ENCODE measurements at regions not wholly inside any gene's neighbourhood (a gene's known extent, or its start where the extent isn't known, plus 50 kb on each side); places are given as distances from the start of the nearest gene placed in this dataset.

DNA sequence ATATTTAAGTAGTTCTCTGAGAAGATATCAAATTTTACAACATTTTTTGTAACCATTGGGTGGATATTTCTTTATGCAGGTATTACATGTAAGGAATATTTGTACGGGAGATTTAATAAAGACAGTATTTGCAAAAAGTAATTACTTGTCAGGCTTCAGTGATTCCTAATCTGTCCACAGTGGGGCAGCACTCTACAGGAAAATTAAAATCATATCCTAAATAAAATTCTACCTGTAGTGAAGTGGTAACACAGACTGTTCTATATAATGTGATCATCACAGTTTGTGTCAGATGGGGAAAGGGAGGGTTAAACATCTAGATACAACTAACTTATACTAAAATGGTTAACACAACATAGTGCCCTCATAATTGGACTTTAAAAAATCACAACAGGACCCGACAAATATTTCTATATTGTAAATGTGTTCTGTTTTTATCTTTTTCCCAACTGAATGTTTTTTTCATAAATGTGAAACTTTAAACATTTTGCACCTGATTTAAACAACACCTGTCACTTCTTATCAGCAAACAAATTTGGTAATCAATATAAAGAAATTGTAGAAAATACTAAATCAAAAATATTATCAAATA is 145.6 kb upstream of the MANEA start:
- no peak overlapping the region for H3K27ac Mint-ChIP-seq
- H3K9me3 Mint-ChIP-seq: no peaks in the 10 kb centered on the region
- H3K36me3 Mint-ChIP-seq (ENCODE audit: insufficient read depth in 2 of 2): no peaks in the 10 kb centered on the region
- H3K4me3 Mint-ChIP-seq: no peak overlapping the region
- ATAC-seq (replicated peaks in 1 of 2) (no peak), DNase-seq (peak; percentile 12 to 13)
- H3K4me1 Mint-ChIP-seq (ENCODE audit: low read depth): no peaks in the 10 kb centered on the region
- peaks cover 7% of the 10 kb centered on the region for H3K27me3 Mint-ChIP-seq (ENCODE audit: low read depth)

DNA sequence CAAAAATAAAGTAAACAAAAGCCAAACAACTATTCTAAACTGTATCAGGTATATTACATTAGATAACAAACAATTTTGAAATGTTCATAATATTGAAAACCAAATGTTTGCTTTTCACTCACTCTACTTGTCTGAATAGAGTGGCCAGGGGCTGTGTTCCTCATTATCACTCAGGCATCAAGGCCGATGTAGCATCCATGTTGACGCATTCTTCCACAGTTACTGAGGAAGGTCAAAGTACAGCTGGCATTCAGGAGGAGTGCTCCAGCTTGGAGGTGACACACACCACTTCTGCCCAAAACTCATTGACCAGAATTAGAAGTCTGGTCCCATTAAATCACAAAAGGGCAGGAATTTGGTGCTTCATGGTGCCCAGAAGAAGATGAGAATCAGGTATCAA is 137.6 kb upstream of the MANEA start:
- Mint-ChIP-seq H3K4me1 (ENCODE audit: low read depth) (no peaks in the 10 kb centered on the region), H3K36me3 (ENCODE audit: insufficient read depth in 2 of 2) (no peaks in the 10 kb centered on the region), H3K9me3 (no peaks in the 10 kb centered on the region), H3K27ac (no peak overlapping the region), H3K27me3 (ENCODE audit: low read depth) (no peaks in the 10 kb centered on the region), H3K4me3 (no peak overlapping the region)
- no peak for DNase-seq
- no peak for ATAC-seq (replicated peaks in 1 of 2)

DNA sequence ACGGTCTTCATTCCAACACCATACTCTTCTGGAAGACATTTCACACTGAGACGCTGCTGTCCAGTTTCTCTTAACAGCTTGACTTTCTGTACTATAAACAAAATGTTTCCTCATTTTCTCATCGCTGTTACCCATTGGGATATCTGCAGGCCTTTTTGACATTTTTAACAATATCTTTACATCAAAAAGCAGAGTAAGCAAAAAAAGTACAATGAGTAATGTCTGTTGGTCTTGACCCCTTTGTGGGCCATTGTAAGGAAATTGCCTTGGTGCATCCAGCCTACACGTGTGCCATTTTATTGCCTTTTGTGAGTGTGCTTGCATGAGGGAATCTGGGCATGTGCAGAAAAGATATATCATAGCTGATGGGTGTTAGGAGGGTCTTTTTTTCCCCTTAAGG is 129.1 kb upstream of the MANEA start:
- Mint-ChIP-seq H3K27me3 (ENCODE audit: low read depth) (no peaks in the 10 kb centered on the region), H3K36me3 (ENCODE audit: insufficient read depth in 2 of 2) (peaks cover 0 to 1% of the 10 kb centered on the region in 2 donors), H3K9me3 (peaks cover 0 to 5% of the 10 kb centered on the region in 2 donors), H3K27ac (no peak overlapping the region), H3K4me3 (no peak overlapping the region), H3K4me1 (ENCODE audit: low read depth) (no peaks in the 10 kb centered on the region)
- ATAC-seq (replicated peaks in 1 of 2) (no peak), DNase-seq (no peak)

DNA sequence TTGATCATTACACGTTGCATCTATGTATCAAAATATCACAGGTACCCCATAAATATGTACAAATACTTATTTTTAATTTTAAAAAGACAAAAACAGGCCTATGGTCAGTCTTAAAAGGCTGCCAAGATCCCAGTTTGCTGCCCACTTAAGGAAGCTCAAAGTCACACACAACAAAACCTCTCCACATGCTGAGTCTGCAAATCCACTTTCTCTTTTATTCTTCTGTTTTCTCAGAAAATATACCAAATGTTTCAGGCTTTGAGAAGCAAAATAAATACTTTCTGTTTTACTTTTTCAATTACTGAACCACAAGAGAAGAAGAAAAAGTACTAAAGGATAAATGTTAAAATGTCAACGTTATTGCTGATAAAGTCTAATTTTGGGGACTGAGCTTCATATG is 107.8 kb upstream of the MANEA start:
- H3K36me3 Mint-ChIP-seq (ENCODE audit: insufficient read depth in 2 of 2): no peaks in the 10 kb centered on the region
- DNase-seq (no peak), ATAC-seq (replicated peaks in 1 of 2) (no peak)
- no peaks in the 10 kb centered on the region for H3K27me3 Mint-ChIP-seq (ENCODE audit: low read depth)
- no peak overlapping the region for H3K4me3 Mint-ChIP-seq
- no peaks in the 10 kb centered on the region for H3K9me3 Mint-ChIP-seq
- H3K27ac Mint-ChIP-seq: no peak overlapping the region
- no peaks in the 10 kb centered on the region for H3K4me1 Mint-ChIP-seq (ENCODE audit: low read depth)

DNA sequence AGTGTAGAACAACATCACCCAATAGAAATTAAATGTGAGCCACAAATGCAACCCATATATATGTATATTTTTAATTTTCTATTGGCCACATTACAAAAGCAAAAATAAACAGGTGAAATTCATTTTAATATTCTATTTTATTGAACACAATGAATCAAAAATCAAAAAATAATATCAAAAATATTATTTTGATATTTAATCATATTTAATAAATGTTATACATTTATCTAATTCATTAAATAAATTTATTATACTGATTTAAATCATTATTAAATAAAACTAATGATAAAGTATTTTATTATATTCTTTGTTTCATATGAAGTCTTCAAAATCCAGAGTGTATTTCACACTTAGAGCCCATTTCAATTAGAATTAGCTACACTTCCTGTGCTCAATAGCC is 98.4 kb upstream of the MANEA start:
- peaks cover 0 to 1% of the 10 kb centered on the region in 2 donors for H3K36me3 Mint-ChIP-seq (ENCODE audit: insufficient read depth in 2 of 2)
- H3K4me3 Mint-ChIP-seq: no peak overlapping the region
- ATAC-seq (replicated peaks in 1 of 2): no peak
- H3K9me3 Mint-ChIP-seq: no peaks in the 10 kb centered on the region
- DNase-seq: no peak
- H3K4me1 Mint-ChIP-seq (ENCODE audit: low read depth): no peaks in the 10 kb centered on the region
- H3K27ac Mint-ChIP-seq: no peak overlapping the region
- H3K27me3 Mint-ChIP-seq (ENCODE audit: low read depth): no peaks in the 10 kb centered on the region

DNA sequence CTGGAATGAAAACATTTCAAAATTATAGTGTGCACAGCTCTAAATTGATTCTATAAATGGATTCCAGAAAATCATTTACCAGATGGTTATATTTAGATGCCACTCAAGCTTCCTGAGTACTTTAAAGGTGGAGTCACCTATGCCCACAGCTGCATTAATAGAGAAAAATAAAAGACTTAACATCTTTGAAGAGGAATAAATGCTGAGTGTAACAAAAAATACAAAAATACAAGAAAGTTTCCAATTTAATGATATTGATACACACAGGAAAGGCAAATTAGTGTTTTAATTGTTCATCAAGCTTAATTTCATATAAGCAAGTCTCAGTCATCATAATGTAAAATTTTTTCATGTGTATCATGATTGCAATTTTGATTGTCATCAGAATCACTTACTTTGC is 89.5 kb upstream of the MANEA start:
- ATAC-seq (replicated peaks in 1 of 2) (no peak), DNase-seq (no peak)
- no peak overlapping the region for H3K4me3 Mint-ChIP-seq
- no peak overlapping the region for H3K27ac Mint-ChIP-seq
- H3K27me3 Mint-ChIP-seq (ENCODE audit: low read depth): peaks cover 4% of the 10 kb centered on the region
- no peaks in the 10 kb centered on the region for H3K9me3 Mint-ChIP-seq
- no peaks in the 10 kb centered on the region for H3K4me1 Mint-ChIP-seq (ENCODE audit: low read depth)
- no peaks in the 10 kb centered on the region for H3K36me3 Mint-ChIP-seq (ENCODE audit: insufficient read depth in 2 of 2)

DNA sequence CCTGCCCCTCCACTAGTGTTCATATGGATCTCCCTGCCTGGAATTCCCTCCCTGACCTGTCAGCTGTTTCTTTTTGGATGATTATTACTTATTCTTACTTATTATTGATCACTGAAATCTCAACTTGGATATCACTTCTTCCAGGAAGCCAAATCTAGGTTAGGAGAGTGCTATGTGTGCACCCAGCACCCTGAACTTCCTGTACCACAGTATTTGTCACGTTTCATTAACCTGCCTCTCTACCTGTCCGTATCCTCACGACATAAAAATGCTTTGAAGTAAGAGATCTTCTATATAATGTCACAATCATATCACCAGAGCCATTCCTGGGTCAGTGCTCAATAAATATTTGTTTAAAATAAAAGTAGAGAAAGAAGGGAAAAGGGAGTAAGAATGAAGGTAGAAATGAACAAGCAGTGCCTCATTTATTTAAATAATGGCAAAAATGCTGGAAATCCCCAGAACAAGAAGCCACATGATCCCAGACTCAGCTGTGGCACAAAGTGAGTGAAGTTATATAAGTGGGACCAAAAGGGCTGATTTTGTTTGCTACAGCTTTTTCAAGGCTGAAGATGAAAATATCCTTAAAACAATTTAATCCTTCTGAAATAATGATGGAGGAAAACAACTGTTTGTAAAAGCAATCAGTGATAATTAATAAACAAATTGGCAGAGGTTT is 88.0 kb upstream of the MANEA start:
- DNase-seq: no peak
- H3K4me1 Mint-ChIP-seq (ENCODE audit: low read depth): no peaks in the 10 kb centered on the region
- no peak for ATAC-seq (replicated peaks in 1 of 2)
- H3K9me3 Mint-ChIP-seq: no peaks in the 10 kb centered on the region
- H3K4me3 Mint-ChIP-seq: peak overlapping the region in 1 of 2 donors; percentile 26
- H3K27ac Mint-ChIP-seq: peak overlapping the region; percentile 30
- no peaks in the 10 kb centered on the region for H3K36me3 Mint-ChIP-seq (ENCODE audit: insufficient read depth in 2 of 2)
- peaks cover 4% of the 10 kb centered on the region for H3K27me3 Mint-ChIP-seq (ENCODE audit: low read depth)

DNA sequence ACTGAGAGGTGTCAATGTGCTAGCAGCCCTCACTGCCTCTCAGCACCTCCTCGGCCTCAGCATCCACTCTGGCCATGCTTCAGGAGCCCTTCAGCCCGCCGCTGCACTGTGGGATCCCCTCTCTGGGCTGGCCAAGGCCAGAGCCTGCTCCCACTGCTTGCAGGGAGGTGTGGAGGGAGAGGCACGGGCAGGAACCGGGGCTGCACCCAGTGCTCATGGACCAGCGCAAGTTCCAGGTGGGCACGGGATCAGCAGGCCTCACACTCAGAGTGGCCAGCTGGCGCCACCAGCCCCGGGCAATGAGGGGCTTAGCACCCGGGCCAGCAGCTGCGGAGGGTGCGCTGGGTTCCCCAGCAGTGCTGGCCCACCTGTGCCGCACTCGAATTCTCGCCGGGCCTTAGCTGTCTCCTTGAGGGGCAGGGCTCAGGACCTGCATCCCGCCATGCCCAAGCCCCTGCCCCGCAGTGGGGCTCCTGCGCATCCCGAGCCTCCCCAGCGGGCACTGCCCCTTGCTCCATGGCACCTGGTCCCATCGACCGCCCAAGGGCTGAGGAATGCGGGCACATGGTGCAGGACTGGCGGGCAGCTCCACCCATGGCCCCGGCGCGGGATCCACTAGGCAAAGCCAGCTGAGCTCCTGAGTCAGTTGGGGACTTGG is 80.4 kb upstream of the MANEA start:
- H3K4me1 Mint-ChIP-seq (ENCODE audit: low read depth): no peaks in the 10 kb centered on the region
- H3K4me3 Mint-ChIP-seq: no peak overlapping the region
- ATAC-seq (replicated peaks in 1 of 2): no peak
- H3K36me3 Mint-ChIP-seq (ENCODE audit: insufficient read depth in 2 of 2): no peaks in the 10 kb centered on the region
- H3K27ac Mint-ChIP-seq: no peak overlapping the region
- H3K9me3 Mint-ChIP-seq: peaks cover 0 to 3% of the 10 kb centered on the region in 2 donors
- no peak for DNase-seq
- no peaks in the 10 kb centered on the region for H3K27me3 Mint-ChIP-seq (ENCODE audit: low read depth)

DNA sequence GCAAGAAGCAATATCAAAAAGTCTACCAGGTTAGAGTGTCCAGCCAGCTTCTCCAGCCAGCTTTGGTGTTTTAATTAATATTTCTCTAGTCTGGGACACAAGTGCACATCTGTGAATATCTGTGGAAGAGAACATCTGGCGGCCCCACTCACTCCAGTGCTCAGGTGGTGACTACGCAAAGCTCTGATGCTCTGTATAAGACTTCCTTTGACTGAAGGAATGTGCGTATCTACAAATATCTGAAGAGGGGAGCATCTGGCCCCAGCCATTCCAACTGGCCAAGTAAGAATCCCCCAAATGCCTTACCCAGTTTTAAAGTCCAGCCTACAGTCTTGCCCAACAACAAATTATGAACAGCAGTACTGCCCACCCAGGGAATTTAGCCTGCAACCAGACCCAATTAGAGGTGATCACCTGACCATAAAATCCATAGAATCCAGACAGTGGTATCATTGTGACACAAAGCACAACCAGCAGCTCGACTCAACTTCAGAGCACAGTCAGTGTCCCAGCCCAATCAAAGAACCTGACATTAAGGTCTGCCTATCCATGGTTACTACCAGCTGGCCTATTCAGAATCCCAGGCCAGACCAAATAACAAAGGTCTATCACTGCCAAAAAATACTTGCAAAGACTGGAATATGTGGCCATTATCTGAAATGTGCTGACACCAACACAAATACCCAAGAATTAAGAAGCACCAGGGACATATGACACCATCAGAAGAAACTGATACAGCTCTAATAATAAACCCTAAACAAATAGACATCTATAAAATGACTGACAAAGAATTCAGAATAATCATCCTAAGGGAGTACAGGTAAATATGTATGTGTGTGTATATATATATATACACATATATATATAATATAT is 76.1 kb upstream of the MANEA start:
- Mint-ChIP-seq H3K4me3 (no peak overlapping the region), H3K9me3 (peaks cover 3 to 7% of the 10 kb centered on the region in 2 donors), H3K36me3 (ENCODE audit: insufficient read depth in 2 of 2) (peaks cover 0 to 5% of the 10 kb centered on the region in 2 donors), H3K27me3 (ENCODE audit: low read depth) (no peaks in the 10 kb centered on the region), H3K4me1 (ENCODE audit: low read depth) (no peaks in the 10 kb centered on the region), H3K27ac (no peak overlapping the region)
- ATAC-seq (replicated peaks in 1 of 2) (peak in 1 of 2 donors; percentile 55), DNase-seq (no peak)

DNA sequence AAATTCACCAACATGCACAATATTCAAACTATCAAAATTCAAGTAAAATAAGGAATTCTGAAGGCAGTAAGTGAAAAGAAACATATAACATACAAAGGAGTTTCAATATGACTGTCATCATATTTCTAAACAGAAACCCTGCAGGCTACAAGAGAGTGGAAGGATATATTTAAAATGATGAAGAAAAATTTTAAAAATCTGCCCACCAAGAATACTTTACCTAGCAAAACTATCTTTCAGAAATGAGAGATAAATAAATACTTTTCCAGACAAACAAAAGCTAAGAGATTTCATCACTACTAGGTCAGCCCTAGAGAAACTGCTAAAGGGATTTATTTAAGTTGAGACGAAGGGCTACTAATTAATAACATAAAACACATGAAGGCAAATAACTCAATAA is 73.8 kb upstream of the MANEA start:
- Mint-ChIP-seq H3K4me3 (no peak overlapping the region), H3K27me3 (ENCODE audit: low read depth) (no peaks in the 10 kb centered on the region), H3K4me1 (ENCODE audit: low read depth) (no peaks in the 10 kb centered on the region), H3K9me3 (peaks cover 3 to 4% of the 10 kb centered on the region in 2 donors), H3K27ac (no peak overlapping the region), H3K36me3 (ENCODE audit: insufficient read depth in 2 of 2) (peaks cover 0 to 5% of the 10 kb centered on the region in 2 donors)
- no peak for ATAC-seq (replicated peaks in 1 of 2)
- no peak for DNase-seq

DNA sequence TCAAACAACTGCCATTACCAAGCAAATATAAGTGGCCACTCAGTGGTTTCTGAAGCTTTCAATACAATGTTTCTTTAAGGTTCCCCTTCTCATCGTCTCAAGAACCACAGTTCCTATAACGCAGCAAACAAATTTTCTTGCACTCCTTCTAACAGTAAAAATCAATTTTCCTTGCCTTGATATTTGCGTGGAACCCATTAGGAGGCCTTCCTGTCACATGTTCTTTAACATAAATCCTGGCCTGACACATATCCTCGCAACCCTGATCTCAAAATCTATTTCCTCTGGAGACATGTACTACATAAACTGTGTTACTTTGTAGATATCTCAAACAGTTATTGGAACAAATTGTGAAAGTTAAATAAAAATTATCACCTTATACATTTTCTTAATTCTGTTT is 65.9 kb upstream of the MANEA start:
- H3K4me1 Mint-ChIP-seq (ENCODE audit: low read depth): no peaks in the 10 kb centered on the region
- H3K36me3 Mint-ChIP-seq (ENCODE audit: insufficient read depth in 2 of 2): no peaks in the 10 kb centered on the region
- DNase-seq (no peak), ATAC-seq (replicated peaks in 1 of 2) (no peak)
- H3K27ac Mint-ChIP-seq: no peak overlapping the region
- no peak overlapping the region for H3K4me3 Mint-ChIP-seq
- no peaks in the 10 kb centered on the region for H3K9me3 Mint-ChIP-seq
- H3K27me3 Mint-ChIP-seq (ENCODE audit: low read depth): peaks cover 8% of the 10 kb centered on the region

DNA sequence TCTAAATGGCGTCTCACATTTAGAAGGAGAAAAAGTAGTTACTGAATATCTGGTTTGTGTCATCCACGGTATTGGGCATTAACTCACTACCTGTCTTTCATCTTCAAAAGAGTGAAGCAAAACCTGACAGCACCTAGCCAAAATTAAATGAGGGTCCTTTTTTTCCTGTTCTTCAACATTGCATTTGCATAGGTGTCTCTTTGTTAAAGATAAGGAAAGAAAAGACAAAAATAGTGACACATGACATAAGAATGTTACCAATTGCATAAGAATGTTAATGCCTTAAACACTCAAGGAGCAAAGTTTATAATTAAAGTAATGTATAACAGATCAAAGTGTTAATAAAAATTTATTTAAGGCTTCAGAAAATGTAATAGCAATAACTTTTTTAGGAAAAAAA is 61.4 kb upstream of the MANEA start:
- no peak overlapping the region for H3K27ac Mint-ChIP-seq
- H3K36me3 Mint-ChIP-seq (ENCODE audit: insufficient read depth in 2 of 2): no peaks in the 10 kb centered on the region
- no peaks in the 10 kb centered on the region for H3K4me1 Mint-ChIP-seq (ENCODE audit: low read depth)
- H3K9me3 Mint-ChIP-seq: no peaks in the 10 kb centered on the region
- H3K4me3 Mint-ChIP-seq: no peak overlapping the region
- peaks cover 8% of the 10 kb centered on the region for H3K27me3 Mint-ChIP-seq (ENCODE audit: low read depth)
- DNase-seq (no peak), ATAC-seq (replicated peaks in 1 of 2) (no peak)

DNA sequence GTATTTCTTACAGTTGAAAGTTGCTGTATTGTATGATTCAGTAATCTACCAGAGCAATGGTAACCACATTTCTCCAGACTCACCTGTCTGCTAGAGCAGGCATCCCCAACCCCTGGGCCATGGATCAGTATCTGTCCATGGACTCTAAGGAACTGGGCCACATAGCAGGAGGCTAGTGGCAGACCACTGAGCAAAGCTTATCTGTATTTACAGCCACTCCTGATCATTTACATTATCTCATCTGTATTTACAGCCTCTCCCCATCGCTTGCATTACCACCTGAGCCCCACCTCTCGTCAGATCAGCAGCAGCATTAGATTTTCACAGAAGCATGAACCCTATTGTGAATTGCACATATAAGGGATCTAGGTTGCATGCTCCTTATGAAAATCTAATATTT is 60.3 kb upstream of the MANEA start:
- H3K27me3 Mint-ChIP-seq (ENCODE audit: low read depth): peaks cover 8% of the 10 kb centered on the region
- DNase-seq (no peak), ATAC-seq (replicated peaks in 1 of 2) (no peak)
- no peaks in the 10 kb centered on the region for H3K4me1 Mint-ChIP-seq (ENCODE audit: low read depth)
- no peak overlapping the region for H3K4me3 Mint-ChIP-seq
- no peaks in the 10 kb centered on the region for H3K9me3 Mint-ChIP-seq
- no peaks in the 10 kb centered on the region for H3K36me3 Mint-ChIP-seq (ENCODE audit: insufficient read depth in 2 of 2)
- H3K27ac Mint-ChIP-seq: no peak overlapping the region

Data from activated T-cell treated with anti-CD3 and anti-CD28 coated beads, Interleukin-2, amount 50 U/mL, for 72 hours (primary cell).